Activated naive CD4-positive, alpha-beta T cell treated with anti-CD3 and anti-CD28 coated beads for 36 hours (primary cell): ENCODE measurements at regions not wholly inside any gene's neighbourhood (a gene's known extent, or its start where the extent isn't known, plus 50 kb on each side); places are given as distances from the start of the nearest gene placed in this dataset.
"Not testable (repeated sequence)": the region's sequence is repeated elsewhere in the genome, so short reads cannot be mapped to it uniquely, and the experiment has no call there.

Experiments
- CTCF ChIA-PET: fragments of 350-600 bp; sonication (Branson Sonifier 250); formaldehyde crosslinking; loops from one replicate; lab custom pipeline; 2021; ENCODE audit warnings: antibody characterized with exemption; lab: Charles Lee
- DNase-seq: peaks from one replicate; pipeline ENCODE4 v3.0.0-alpha.2; 2020
- H3K27ac Mint-ChIP-seq: one replicate; pipeline ENCODE4 v1.8.0; 2021; ENCODE audit warnings: mild to moderate bottlenecking, mixed read lengths
- H3K27me3 Mint-ChIP-seq: one replicate; pipeline ENCODE4 v1.8.0; 2021; ENCODE audit warnings: low read depth, mixed read lengths
- H3K36me3 Mint-ChIP-seq: one replicate; pipeline ENCODE4 v1.8.0; 2021; ENCODE audit warnings: low read depth, mixed read lengths
- H3K4me1 Mint-ChIP-seq: one replicate; pipeline ENCODE4 v1.8.0; 2021; ENCODE audit warnings: low read depth, mixed read lengths
- H3K4me3 Mint-ChIP-seq: one replicate; pipeline ENCODE4 v1.8.0; 2021; ENCODE audit warnings: mild to moderate bottlenecking, moderate library complexity, mixed read lengths
- H3K9me3 Mint-ChIP-seq: one replicate; pipeline ENCODE4 v1.8.0; 2021; ENCODE audit warnings: mixed read lengths
- intact Hi-C: fragments of 100-400 bp; cut with micrococcal nuclease; formaldehyde crosslinking; loops from one replicate; pipeline ENCODE4 v1.15.1; 2023

DNA sequence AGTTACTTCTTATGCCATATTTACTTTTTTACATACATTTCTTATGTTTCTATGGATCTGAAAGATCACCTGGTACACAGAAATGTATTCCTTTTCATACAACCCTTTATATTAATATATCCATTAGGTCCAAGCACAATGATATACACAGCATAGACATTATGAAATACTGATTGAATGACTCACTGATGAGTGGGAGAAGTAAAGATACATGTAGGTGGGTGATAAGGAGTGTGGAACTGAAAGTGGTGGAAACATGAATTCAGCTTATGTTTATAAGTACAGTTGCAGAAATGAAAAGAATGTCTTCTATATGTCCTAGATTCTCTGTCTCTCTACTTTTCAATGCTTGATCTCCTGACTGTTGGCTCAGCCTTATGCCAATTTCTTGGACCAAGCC, 87.9 kb downstream of the YIPF7 start:
- CTCF ChIA-PET = no interaction called here
- Mint-ChIP-seq H3K4me3 (no peak overlapping the region), H3K27me3 (peaks cover 7% of the 10 kb centered on the region), H3K27ac (no peak overlapping the region), H3K9me3 (peaks cover 3% of the 10 kb centered on the region), H3K4me1 (no peaks in the 10 kb centered on the region), H3K36me3 (no peaks in the 10 kb centered on the region)
- intact Hi-C loops = no loop called here
- no peak for DNase-seq

DNA sequence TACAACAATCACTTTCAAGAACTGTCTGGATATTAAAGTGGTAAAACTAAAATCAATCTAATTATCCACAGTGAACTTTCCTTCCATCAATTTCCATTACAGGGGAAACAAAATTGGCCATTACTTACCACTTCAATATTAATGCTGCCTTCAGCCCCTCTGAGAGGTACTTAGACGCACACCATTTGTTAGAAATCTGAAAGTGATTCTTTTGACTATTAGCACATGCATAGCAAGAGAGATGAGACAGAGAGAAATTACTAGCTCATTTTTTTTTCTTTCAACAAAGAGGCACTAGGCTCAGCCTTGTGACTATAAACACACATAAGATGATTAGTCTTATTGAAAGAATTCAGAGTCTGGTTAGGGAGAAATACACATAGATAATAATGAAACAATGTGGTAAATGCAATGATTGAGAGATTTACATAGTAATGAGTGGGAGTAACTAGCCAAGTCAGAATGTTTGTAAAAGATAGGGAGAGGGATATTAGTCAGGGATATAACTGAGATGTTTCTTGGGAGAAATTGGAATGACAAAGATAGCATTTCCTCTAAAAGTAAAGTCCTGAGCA, 93.3 kb downstream of the YIPF7 start:
- intact Hi-C loops = no loop called here
- H3K27ac Mint-ChIP-seq = no peak overlapping the region
- H3K4me3 Mint-ChIP-seq = no peak overlapping the region
- H3K9me3 Mint-ChIP-seq = no peaks in the 10 kb centered on the region
- H3K27me3 Mint-ChIP-seq = peaks cover 7% of the 10 kb centered on the region
- H3K36me3 Mint-ChIP-seq = no peaks in the 10 kb centered on the region
- no peaks in the 10 kb centered on the region for H3K4me1 Mint-ChIP-seq
- DNase-seq = no peak
- CTCF ChIA-PET = no interaction called here

DNA sequence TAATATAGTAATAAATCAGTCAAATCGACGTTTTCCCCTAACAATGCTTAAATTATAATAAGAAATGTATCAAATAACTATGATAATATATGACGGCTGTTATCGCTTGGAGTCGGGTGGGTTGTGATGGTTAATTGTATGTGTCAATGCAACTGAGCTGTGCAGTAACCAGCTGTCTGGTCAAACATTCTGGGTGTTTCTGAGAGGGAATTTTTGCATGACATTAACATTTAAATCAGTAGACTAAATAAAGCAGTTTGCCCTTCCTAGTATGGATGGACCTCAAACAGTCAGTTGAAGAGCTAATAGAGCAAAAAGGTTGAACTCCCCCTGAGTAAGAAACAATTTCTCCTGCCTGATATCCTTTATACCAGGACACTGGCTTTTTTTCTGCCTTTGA, 96.7 kb downstream of the YIPF7 start:
- no peak for DNase-seq
- Mint-ChIP-seq H3K4me3 (no peak overlapping the region), H3K27me3 (peaks cover 3% of the 10 kb centered on the region), H3K36me3 (no peaks in the 10 kb centered on the region), H3K27ac (no peak overlapping the region), H3K4me1 (no peaks in the 10 kb centered on the region), H3K9me3 (no peaks in the 10 kb centered on the region)
- CTCF ChIA-PET = no interaction called here
- intact Hi-C loops = no loop called here

DNA sequence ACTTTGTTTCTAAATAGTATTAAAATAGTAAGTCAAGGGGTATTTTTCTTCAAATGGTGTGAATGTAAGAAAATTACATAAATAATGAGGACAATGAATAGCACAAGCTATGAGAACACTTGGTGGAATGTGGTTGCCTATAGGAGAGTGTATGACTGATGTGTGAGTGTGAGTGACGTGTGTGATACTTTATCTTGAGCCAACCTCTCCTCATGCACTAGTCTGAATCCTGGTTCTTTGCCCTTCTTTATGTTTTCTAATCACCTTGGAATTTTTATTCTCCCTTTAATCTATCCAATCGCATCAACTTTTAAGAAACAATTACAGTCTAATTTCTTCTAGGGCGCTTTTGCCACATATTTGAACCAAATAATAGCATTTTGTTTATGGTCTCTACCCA, 98.2 kb downstream of the YIPF7 start:
- H3K4me1 Mint-ChIP-seq = no peaks in the 10 kb centered on the region
- DNase-seq = no peak
- H3K4me3 Mint-ChIP-seq = no peak overlapping the region

DNA sequence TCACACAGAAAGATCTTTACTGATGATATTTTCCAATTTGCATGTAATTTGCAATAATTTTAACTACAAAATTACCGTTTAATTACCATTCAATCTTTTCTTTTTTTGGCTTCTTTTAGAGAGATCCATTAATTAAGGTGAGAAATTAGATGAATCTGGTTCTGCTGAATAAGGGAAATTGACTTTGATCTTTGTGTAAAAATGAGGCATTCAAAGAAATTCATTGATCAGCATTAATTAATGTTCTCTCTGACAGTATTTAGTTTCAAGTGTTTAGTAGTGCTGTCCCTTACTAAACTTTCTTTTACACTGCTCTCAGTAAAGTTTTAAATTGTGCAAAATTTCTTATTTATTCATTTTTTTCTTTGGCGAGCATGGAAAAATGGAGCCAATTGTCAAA, 97.2 kb upstream of the KCTD8 start:
- H3K4me1 Mint-ChIP-seq = no peaks in the 10 kb centered on the region

More for the DNA sequence above, 98.2 kb downstream of the YIPF7 start:
- CTCF ChIA-PET = no interaction called here
- intact Hi-C loops = no loop called here
- Mint-ChIP-seq H3K27ac (no peak overlapping the region), H3K36me3 (no peaks in the 10 kb centered on the region), H3K9me3 (no peaks in the 10 kb centered on the region), H3K27me3 (no peaks in the 10 kb centered on the region)

DNA sequence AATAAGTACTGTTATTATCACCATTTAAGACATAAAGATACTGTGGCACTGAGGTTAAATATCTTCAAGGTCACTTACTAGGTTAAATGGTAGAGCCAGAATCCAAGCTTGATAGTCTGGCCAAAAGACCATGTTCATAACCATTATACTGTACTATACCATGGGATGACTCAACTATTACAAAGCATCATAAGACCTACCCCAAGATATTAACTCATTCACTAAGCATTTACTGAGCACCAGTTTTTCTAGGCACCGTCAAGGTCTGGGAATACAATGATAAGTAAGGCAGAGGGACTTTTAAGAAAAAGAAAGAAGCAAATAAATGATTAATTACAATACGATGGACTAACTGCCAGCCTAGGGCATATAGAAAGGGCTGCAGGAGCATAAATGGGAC, 95.5 kb upstream of the KCTD8 start:
- Mint-ChIP-seq H3K27me3 (peaks cover 3% of the 10 kb centered on the region), H3K4me1 (no peaks in the 10 kb centered on the region), H3K4me3 (no peak overlapping the region), H3K36me3 (no peaks in the 10 kb centered on the region), H3K27ac (no peak overlapping the region), H3K9me3 (no peaks in the 10 kb centered on the region)
- intact Hi-C loops = no loop called here
- CTCF ChIA-PET = no interaction called here
- no peak for DNase-seq

More for the DNA sequence above, 97.2 kb upstream of the KCTD8 start:
- H3K9me3 Mint-ChIP-seq = no peaks in the 10 kb centered on the region
- intact Hi-C loops = no loop called here
- no peak overlapping the region for H3K27ac Mint-ChIP-seq
- CTCF ChIA-PET = no interaction called here
- H3K27me3 Mint-ChIP-seq = peaks cover 3% of the 10 kb centered on the region
- no peaks in the 10 kb centered on the region for H3K36me3 Mint-ChIP-seq
- no peak overlapping the region for H3K4me3 Mint-ChIP-seq
- no peak for DNase-seq

DNA sequence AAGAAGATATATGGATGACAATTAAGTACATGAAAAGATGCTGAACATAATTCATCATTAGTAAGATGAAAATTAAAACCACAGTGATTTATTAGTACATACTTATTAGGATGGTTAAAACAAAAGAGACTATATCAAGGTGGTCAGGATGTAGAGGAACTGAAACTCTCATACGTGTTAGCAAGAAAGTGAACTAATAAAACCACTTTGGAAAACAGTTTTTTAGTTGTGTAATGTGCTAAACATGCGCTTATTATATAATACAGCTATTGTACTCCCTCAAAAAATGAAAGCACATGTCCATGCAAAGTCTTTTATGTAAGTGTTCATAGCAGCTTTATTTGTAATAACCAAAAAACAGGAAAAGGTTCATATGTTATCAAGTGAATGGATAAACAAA, 89.9 kb upstream of the KCTD8 start:
- DNase-seq = no peak
- CTCF ChIA-PET = no interaction called here
- H3K27ac Mint-ChIP-seq = no peak overlapping the region
- no peaks in the 10 kb centered on the region for H3K36me3 Mint-ChIP-seq
- H3K27me3 Mint-ChIP-seq = peaks cover 3% of the 10 kb centered on the region
- no peaks in the 10 kb centered on the region for H3K4me1 Mint-ChIP-seq
- H3K4me3 Mint-ChIP-seq = no peak overlapping the region
- intact Hi-C loops = no loop called here
- H3K9me3 Mint-ChIP-seq = no peaks in the 10 kb centered on the region

DNA sequence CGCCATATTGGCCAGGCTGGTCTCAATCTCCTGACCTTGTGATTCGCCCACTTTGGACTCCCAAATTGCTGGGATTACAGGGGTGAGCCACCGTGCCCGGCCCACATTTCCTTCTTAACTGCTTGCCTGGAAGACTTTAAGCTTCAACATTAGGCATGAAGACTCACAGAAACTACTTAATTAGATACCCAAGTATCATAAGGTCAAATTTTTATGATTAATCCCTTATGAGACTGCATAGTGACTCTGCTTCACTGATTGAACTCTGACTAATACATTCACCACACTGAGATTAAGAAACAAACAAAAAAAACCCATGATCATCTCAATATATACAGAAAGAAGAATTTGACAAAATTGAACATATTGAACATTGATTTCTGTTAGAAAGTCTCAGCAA, 87.4 kb upstream of the KCTD8 start:
- H3K9me3 Mint-ChIP-seq = no peaks in the 10 kb centered on the region
- H3K4me1 Mint-ChIP-seq = no peaks in the 10 kb centered on the region
- peaks cover 1% of the 10 kb centered on the region for H3K27me3 Mint-ChIP-seq
- no peak overlapping the region for H3K27ac Mint-ChIP-seq
- intact Hi-C loops = no loop called here
- no peak for DNase-seq
- no peaks in the 10 kb centered on the region for H3K36me3 Mint-ChIP-seq
- no peak overlapping the region for H3K4me3 Mint-ChIP-seq
- CTCF ChIA-PET = interaction anchor here (1.3 kb wide), 1 partner anchor 94 kb away, joined by 3 read pairs; no protein-coding TSS in a partner anchor

DNA sequence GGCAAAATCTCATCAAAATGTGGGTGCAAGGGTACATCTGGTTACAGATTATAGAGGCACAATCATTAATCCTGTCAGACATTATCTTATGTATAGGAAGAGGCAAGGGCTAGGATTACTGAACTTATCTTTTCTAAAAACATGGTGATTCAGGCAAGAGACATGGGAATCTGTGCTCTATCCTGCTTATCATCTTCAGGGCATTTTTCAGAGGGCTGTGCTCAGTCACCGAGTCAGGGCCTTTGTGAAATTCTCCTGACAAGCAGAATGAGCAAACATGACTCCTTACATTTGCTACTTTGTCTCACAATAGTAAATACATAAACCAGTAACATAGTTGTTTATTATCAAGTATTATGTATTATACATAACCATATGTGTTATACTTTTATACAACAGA, 84.2 kb upstream of the KCTD8 start:
- no peaks in the 10 kb centered on the region for H3K36me3 Mint-ChIP-seq
- H3K4me3 Mint-ChIP-seq = no peak overlapping the region
- no peak for DNase-seq
- CTCF ChIA-PET = interaction anchor here (0.5 kb wide), 1 partner anchor 91 kb away, joined by 3 read pairs; no protein-coding TSS in a partner anchor
- H3K4me1 Mint-ChIP-seq = no peaks in the 10 kb centered on the region
- no peak overlapping the region for H3K27ac Mint-ChIP-seq
- H3K9me3 Mint-ChIP-seq = peaks cover 1% of the 10 kb centered on the region
- H3K27me3 Mint-ChIP-seq = peaks cover 3% of the 10 kb centered on the region
- intact Hi-C loops = no loop called here

DNA sequence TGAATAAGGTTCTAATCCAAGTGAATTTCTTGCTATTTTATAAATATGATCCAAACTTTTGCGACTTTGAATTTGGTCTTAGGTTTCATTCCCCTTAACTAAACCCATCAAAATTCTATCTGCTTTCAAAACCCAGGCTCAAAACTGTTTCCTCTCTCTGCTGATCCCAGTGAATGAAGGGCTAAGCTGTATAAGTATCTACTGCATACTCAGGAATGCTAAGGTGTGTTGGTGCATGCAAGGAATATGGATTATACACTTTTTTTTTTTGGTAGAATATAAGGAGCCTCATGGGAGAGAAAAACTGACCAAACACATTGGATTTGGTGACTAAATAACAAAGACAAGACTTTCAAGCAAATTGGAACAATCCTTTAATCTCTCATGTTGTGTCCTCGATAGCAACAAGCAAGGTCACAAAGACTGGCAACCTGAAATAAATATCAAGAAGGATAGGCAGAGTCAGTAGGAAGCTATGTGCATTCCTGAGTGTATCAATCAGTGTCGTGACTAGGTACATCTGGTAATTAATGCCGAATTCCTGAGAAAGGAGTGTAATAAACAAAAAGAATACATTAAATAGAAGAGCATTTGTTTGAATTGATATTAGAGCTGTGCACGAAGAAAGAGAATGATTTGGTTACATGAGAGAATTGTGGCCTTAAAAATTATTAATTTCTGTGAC, 74.3 kb upstream of the KCTD8 start:
- peaks cover 2% of the 10 kb centered on the region for H3K27me3 Mint-ChIP-seq
- intact Hi-C loops = no loop called here
- H3K27ac Mint-ChIP-seq = no peak overlapping the region
- H3K4me1 Mint-ChIP-seq = no peaks in the 10 kb centered on the region
- H3K9me3 Mint-ChIP-seq = peaks cover 7% of the 10 kb centered on the region
- no peak for DNase-seq
- CTCF ChIA-PET = no interaction called here
- no peak overlapping the region for H3K4me3 Mint-ChIP-seq
- no peaks in the 10 kb centered on the region for H3K36me3 Mint-ChIP-seq

DNA sequence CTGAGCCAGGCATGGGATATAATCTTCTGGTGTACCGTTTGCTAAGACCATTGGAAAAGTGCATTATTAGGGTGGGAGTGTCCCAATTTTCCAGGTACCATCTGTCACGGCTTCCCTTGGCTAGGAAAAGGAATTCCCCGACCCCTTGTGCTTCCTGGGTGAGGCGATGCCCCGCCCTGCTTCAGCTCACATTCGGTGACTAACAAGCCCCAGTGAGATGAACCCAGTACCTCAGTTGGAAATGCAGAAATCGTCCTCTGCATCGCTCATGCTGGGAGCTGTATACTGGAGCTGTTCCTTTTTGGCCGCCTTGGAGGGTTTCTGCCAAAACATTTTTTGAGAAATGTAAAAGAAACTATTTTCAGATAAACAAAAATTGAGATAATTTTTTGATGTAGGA, 53.6 kb upstream of the KCTD8 start:
- H3K4me1 Mint-ChIP-seq, intact Hi-C loops, H3K27ac Mint-ChIP-seq, H3K36me3 Mint-ChIP-seq, H3K4me3 Mint-ChIP-seq, DNase-seq, H3K9me3 Mint-ChIP-seq, CTCF ChIA-PET, H3K27me3 Mint-ChIP-seq: not testable (repeated sequence)
